ENCODE measurements at regions not wholly inside any gene's neighbourhood (a gene's known extent, or its start where the extent isn't known, plus 50 kb on each side); places are given as distances from the start of the nearest gene placed in this dataset.
"Not testable (repeated sequence)": the region's sequence is repeated elsewhere in the genome, so short reads cannot be mapped to it uniquely, and the experiment has no call there.

GRCh38 chr5:92944903-92945604, 636.0 kb downstream of the NR2F1-AS1 start:
- H3K36me3 ChIP-seq: no peaks in the 10 kb centered on the region
- H3K4me3 ChIP-seq (replicated peaks in 1 of 3): no peak overlapping the region
- H3K9me3 ChIP-seq: no peaks in the 10 kb centered on the region
- TF ChIP-seq POLR2A (IDR thresholded peaks at IDR 0.05) (no peak), CTCF (IDR thresholded peaks at IDR 0.05) (no peak)
- intact Hi-C loops (cut with DNase I): no loop called here
- H3K27ac ChIP-seq: peak overlapping the region in 1 of 3 donors; percentile 9
- 37 to 64% methylated on average over 3 of the region's 3 CpGs for WGBS, 2 donors
- no peaks in the 10 kb centered on the region for H3K4me1 ChIP-seq
- no peaks in the 10 kb centered on the region for H3K27me3 ChIP-seq
- no peak for DNase-seq

- no peaks in the 10 kb centered on the region for H3K36me3 ChIP-seq
- no peak overlapping the region for H3K4me3 ChIP-seq (replicated peaks in 1 of 3)
- no peak for DNase-seq
- TF ChIP-seq POLR2A (IDR thresholded peaks at IDR 0.05): no peak
- TF ChIP-seq CTCF (IDR thresholded peaks at IDR 0.05): no peak
- H3K4me1 ChIP-seq: no peaks in the 10 kb centered on the region
- no peaks in the 10 kb centered on the region for H3K27me3 ChIP-seq
- no peak overlapping the region for H3K27ac ChIP-seq
- 90 to 97% methylated on average over 2 of the region's 2 CpGs for WGBS, 2 donors
- intact Hi-C loops (cut with DNase I): no loop called here
- no peaks in the 10 kb centered on the region for H3K9me3 ChIP-seq
Measured at GRCh38 chr5:92944337-92944736, 636.7 kb downstream of the NR2F1-AS1 start.

- Histone ChIP-seq H3K4me3 (replicated peaks in 1 of 3) (no peak overlapping the region), H3K27ac (no peak overlapping the region), H3K36me3 (no peaks in the 10 kb centered on the region), H3K27me3 (no peaks in the 10 kb centered on the region), H3K9me3 (no peaks in the 10 kb centered on the region), H3K4me1 (no peaks in the 10 kb centered on the region)
- DNase-seq: no peak
- intact Hi-C loops (cut with DNase I): no loop called here
- TF ChIP-seq POLR2A (IDR thresholded peaks at IDR 0.05): no peak
- no peak for TF ChIP-seq CTCF (IDR thresholded peaks at IDR 0.05)
Measured at GRCh38 chr5:92942762-92943161, 638.3 kb downstream of the NR2F1-AS1 start.

GRCh38 chr5:92941806-92942205, 639.2 kb downstream of the NR2F1-AS1 start:
- Histone ChIP-seq H3K36me3 (no peaks in the 10 kb centered on the region), H3K27ac (no peak overlapping the region), H3K9me3 (no peaks in the 10 kb centered on the region), H3K4me1 (no peaks in the 10 kb centered on the region), H3K4me3 (replicated peaks in 1 of 3) (no peak overlapping the region), H3K27me3 (no peaks in the 10 kb centered on the region)
- intact Hi-C loops (cut with DNase I): no loop called here
- DNase-seq: no peak
- 91% methylated on average over 9 of the region's 9 CpGs for WGBS, 2 donors
- TF ChIP-seq POLR2A (IDR thresholded peaks at IDR 0.05): no peak
- TF ChIP-seq CTCF (IDR thresholded peaks at IDR 0.05): no peak

- intact Hi-C loops (cut with DNase I): no loop called here
- Histone ChIP-seq H3K36me3 (no peaks in the 10 kb centered on the region), H3K27me3 (no peaks in the 10 kb centered on the region), H3K9me3 (no peaks in the 10 kb centered on the region), H3K27ac (no peak overlapping the region), H3K4me3 (replicated peaks in 1 of 3) (no peak overlapping the region), H3K4me1 (no peaks in the 10 kb centered on the region)
- no peak for TF ChIP-seq POLR2A (IDR thresholded peaks at IDR 0.05)
- no peak for TF ChIP-seq CTCF (IDR thresholded peaks at IDR 0.05)
- 11 to 20% methylated on average over 4 of the region's 4 CpGs for WGBS, 2 donors
- no peak for DNase-seq
Measured at GRCh38 chr5:92939428-92939827, 641.6 kb downstream of the NR2F1-AS1 start.

GRCh38 chr5:92937396-92937795, 643.6 kb downstream of the NR2F1-AS1 start:
- H3K27ac ChIP-seq; H3K4me3 ChIP-seq (replicated peaks in 1 of 3); H3K4me1 ChIP-seq; H3K36me3 ChIP-seq; H3K9me3 ChIP-seq; DNase-seq; H3K27me3 ChIP-seq; intact Hi-C loops (cut with DNase I): not testable (repeated sequence)
- WGBS, 2 donors: 72 to 79% methylated on average over 2 of the region's 2 CpGs

Measured in thyroid gland (tissue), 4 donors.